GM12865 (cell line): ENCODE measurements at regions not wholly inside any gene's neighbourhood (a gene's known extent, or its start where the extent isn't known, plus 50 kb on each side); places are given as distances from the start of the nearest gene placed in this dataset.

Experiments
- DNase-seq: peaks from one replicate; pipeline ENCODE4 v3.0.0; 2010; ENCODE audit warnings: low read depth
- H3K4me3 ChIP-seq: 2 replicates; pipeline ENCODE4 v1.5.1; 2011; ENCODE audit warnings: mild to moderate bottlenecking, low read depth, low read length, control low read depth
- TF ChIP-seq, protein P1 (sequence below): IDR thresholded peaks from 2 replicates; pipeline ENCODE4 v1.5.1; 2011; ENCODE audit warnings: low read length, control low read depth, low read depth, inconsistent platforms; ENCODE audit not compliant: insufficient read depth; ENCODE audit errors: missing control alignments

GRCh38 chr12:115468087-115468510 lies 784.1 kb upstream of the TBX3 start:
- peak; percentile 22 for DNase-seq
- H3K4me3 ChIP-seq, result no peak overlapping the region
- TF ChIP-seq, protein P1, sequence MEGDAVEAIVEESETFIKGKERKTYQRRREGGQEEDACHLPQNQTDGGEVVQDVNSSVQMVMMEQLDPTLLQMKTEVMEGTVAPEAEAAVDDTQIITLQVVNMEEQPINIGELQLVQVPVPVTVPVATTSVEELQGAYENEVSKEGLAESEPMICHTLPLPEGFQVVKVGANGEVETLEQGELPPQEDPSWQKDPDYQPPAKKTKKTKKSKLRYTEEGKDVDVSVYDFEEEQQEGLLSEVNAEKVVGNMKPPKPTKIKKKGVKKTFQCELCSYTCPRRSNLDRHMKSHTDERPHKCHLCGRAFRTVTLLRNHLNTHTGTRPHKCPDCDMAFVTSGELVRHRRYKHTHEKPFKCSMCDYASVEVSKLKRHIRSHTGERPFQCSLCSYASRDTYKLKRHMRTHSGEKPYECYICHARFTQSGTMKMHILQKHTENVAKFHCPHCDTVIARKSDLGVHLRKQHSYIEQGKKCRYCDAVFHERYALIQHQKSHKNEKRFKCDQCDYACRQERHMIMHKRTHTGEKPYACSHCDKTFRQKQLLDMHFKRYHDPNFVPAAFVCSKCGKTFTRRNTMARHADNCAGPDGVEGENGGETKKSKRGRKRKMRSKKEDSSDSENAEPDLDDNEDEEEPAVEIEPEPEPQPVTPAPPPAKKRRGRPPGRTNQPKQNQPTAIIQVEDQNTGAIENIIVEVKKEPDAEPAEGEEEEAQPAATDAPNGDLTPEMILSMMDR, result no peak

DNA sequence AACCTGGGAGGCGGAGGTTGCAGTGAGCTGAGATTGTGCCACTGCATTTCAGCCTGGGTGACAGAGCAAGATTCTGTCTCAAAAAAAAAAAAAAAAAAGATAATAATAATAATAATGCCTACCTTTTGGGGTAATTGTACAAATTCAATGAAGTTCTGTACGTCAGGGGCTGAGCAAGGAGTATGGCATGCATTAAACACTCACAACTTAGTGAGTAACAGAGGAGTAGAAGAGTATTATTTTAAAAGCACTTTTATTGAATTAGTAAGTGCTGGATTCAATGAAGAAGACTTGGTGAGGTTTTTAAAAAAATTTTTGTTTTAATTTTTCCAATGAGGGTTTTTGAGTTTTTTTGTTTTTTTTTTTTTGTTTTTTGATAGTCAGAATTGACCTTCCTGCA lies 783.6 kb upstream of the TBX3 start:
- no peak overlapping the region for H3K4me3 ChIP-seq
- TF ChIP-seq, protein P1, result no peak
- no peak for DNase-seq

DNA sequence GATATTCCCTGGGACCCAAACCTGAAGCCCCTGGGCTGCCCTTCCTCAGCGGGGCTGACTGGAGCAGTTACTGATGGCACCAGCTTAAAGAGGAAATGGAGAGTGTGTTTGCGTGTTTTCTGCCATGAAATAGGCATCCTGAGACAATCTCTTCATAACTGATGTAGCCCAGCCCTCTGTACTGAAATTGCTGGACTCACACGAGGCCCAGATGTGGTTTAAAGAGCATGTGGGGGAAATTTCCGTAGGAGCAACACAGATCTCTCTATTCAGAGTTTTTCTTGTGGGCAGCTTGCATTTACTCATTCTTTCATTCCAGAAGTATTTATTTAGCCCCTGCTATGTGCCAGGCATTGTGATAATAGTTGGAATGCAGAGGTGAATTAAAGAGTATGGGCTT lies 782.1 kb upstream of the TBX3 start:
- no peak for DNase-seq
- no peak overlapping the region for H3K4me3 ChIP-seq
- TF ChIP-seq, protein P1, result no peak

DNA sequence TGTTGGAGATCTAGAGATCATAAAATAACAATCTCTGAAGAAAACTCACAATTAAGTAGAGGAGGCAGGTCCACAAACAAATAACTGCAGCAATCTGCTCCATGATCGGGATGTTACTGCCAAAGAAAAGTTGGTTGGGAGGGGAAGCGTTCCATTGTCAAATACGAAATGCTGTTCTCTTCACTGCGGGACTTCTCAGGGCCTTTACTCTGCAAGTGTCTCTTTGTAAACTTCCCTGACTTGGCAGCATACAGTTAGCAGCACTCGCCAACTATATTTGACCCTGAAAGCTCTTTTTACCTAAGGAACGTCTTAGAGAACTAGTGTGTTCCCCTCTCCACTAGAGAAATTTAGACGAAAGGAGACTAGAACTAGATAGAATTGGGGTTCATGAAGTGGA lies 780.7 kb upstream of the TBX3 start:
- no peak for DNase-seq
- H3K4me3 ChIP-seq, result no peak overlapping the region
- TF ChIP-seq, protein P1, result no peak

DNA sequence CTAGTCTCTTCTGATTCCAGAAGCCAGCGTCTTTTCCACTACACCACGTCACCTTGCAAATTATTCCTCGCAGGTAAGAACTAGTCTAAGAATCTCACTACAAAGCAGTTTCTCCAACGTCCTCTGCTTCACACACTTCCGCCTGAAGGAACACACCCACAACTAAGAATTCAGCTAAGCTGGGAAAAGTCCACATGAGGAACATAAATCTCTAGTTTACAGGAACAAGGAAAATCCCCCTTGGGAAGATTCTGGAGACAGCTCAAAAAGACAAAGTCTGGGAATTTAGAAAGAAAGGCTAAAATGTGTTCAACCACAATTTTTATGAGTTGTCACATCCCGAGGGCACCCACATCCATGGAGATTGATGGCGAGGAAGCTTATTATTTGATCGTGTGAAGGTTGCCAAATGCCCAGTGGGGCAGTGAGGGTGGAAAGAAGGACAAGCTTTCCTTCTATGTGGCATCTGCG lies 780.2 kb upstream of the TBX3 start:
- no peak overlapping the region for H3K4me3 ChIP-seq
- TF ChIP-seq, protein P1, result no peak
- DNase-seq, result no peak

DNA sequence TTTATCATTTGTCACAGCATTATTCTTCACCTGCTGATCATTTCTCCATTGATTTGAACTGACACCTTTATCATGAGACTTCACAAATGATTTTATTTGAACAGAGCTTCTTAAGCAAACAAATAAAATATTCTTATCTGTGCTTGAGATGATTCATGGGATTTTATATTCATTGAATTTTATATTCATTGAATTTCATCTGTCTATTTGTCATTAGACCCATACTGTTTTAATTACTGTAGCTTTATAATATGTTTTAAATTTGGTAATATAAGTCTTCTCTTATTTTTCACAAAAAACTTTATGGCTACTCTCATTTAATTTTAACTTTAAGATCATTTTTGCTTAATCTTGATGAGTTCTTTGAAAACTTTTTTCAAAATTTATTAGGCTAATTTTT lies 777.4 kb upstream of the TBX3 start:
- TF ChIP-seq, protein P1, result no peak
- H3K4me3 ChIP-seq, result no peak overlapping the region
- DNase-seq, result no peak

GRCh38 chr12:115457798-115458197 lies 773.8 kb upstream of the TBX3 start:
- DNase-seq, result no peak
- H3K4me3 ChIP-seq, result no peak overlapping the region
- TF ChIP-seq, protein P1, result no peak
